Thyroid gland (tissue), 4 donors: ENCODE measurements at regions not wholly inside any gene's neighbourhood (a gene's known extent, or its start where the extent isn't known, plus 50 kb on each side); places are given as distances from the start of the nearest gene placed in this dataset.

ENCODE experiments used
- DNase-seq, 2 donors: peaks; one replicate each; pipeline ENCODE4 v3.0.0-alpha.2; 2019
- H3K27ac ChIP-seq, 3 donors: fragments of 200-600 bp; sonication (generic); 1 replicate in 2 of 3; 2 replicates in 1 of 3; pipeline ENCODE4 v1.5.1; 2016 to 2019; ENCODE audit warnings: mild to moderate bottlenecking in 1 of 3, moderate library complexity in 1 of 3
- H3K27me3 ChIP-seq: fragments of 200-600 bp; sonication (generic); one replicate; pipeline ENCODE4 v1.5.1; 2019
- H3K36me3 ChIP-seq, 2 donors: fragments of 200-600 bp; sonication (generic); one replicate each; pipeline ENCODE4 v1.5.1; 2016 to 2019
- H3K4me1 ChIP-seq, 2 donors: fragments of 200-600 bp; sonication (generic); one replicate each; pipeline ENCODE4 v1.5.1; 2017 to 2019
- H3K4me3 ChIP-seq, 3 donors: fragments of 200-600 bp; sonication (generic); replicated peaks in 1 of 3; 1 replicate in 2 of 3; 2 replicates in 1 of 3; pipeline ENCODE4 v1.5.1; 2016; ENCODE audit warnings: mild to moderate bottlenecking in 1 of 3
- H3K9me3 ChIP-seq: fragments of 200-600 bp; sonication (generic); one replicate; pipeline ENCODE4 v1.5.1; 2017
- CTCF ChIP-seq, 6 experiments: fragments of 200-600 bp in 3 of 6; fragments of 450-650 bp in 3 of 6; sonication (generic) in 3 of 6; IDR thresholded peaks; one replicate each; pipeline ENCODE4 v1.5.1; 2016 to 2019; ENCODE audit warnings: antibody characterized with exemption in 6 of 6, mild to moderate bottlenecking in 2 of 6, inconsistent platforms in 1 of 6, moderate library complexity in 1 of 6
- POLR2A ChIP-seq, 2 donors: fragments of 450-650 bp; IDR thresholded peaks; one replicate each; pipeline ENCODE4 v1.6.1; 2017; ENCODE audit warnings: antibody characterized with exemption in 2 of 2, mild to moderate bottlenecking in 2 of 2, moderate library complexity in 1 of 2
- WGBS, 2 donors: methylation state at CpG; one replicate each; pipeline ENCODE4 v1.1.5; 2017; 5-methylcytosine and 5-hydroxymethylcytosine counted together
- intact Hi-C: fragments of 100-400 bp; cut with DNase I; formaldehyde crosslinking; loops from one replicate; pipeline ENCODE4 v1.15.1; 2023

- Histone ChIP-seq H3K36me3 (no peaks in the 10 kb centered on the region), H3K27me3 (no peaks in the 10 kb centered on the region), H3K4me1 (no peaks in the 10 kb centered on the region), H3K27ac (no peak overlapping the region), H3K4me3 (no peak overlapping the region), H3K9me3 (no peaks in the 10 kb centered on the region)
- TF ChIP-seq POLR2A (IDR thresholded peaks at IDR 0.05): no peak
- TF ChIP-seq CTCF (IDR thresholded peaks at IDR 0.05): no peak
- intact Hi-C loops: no loop called here
- 29 to 33% methylated on average over 2 of the region's 2 CpGs for WGBS, 2 donors
- DNase-seq: no peak
These were observed 100.2 kb upstream of the CCDC112 start for GRCh38 chr5:115396688-115397087.

GRCh38 chr5:115396081-115396480 is 99.6 kb upstream of the CCDC112 start:
- no peak overlapping the region for H3K4me3 ChIP-seq
- intact Hi-C loops: no loop called here
- H3K27ac ChIP-seq: no peak overlapping the region
- H3K9me3 ChIP-seq: no peaks in the 10 kb centered on the region
- H3K4me1 ChIP-seq: no peaks in the 10 kb centered on the region
- H3K36me3 ChIP-seq: no peaks in the 10 kb centered on the region
- no peaks in the 10 kb centered on the region for H3K27me3 ChIP-seq
- WGBS, 2 donors: 71 to 72% methylated on average over 2 of the region's 2 CpGs
- DNase-seq: no peak
- TF ChIP-seq POLR2A (IDR thresholded peaks at IDR 0.05) (no peak), CTCF (IDR thresholded peaks at IDR 0.05) (no peak)

GRCh38 chr5:115394531-115394930 is 98.1 kb upstream of the CCDC112 start:
- Histone ChIP-seq H3K9me3 (no peaks in the 10 kb centered on the region), H3K4me1 (no peaks in the 10 kb centered on the region), H3K27me3 (no peaks in the 10 kb centered on the region), H3K36me3 (no peaks in the 10 kb centered on the region), H3K27ac (no peak overlapping the region), H3K4me3 (no peak overlapping the region)
- DNase-seq: no peak
- intact Hi-C loops: no loop called here
- 91 to 97% methylated on average over 3 of the region's 3 CpGs for whole genome bisulfite sequencing, 2 donors
- no peak for TF ChIP-seq CTCF (IDR thresholded peaks at IDR 0.05)
- no peak for TF ChIP-seq POLR2A (IDR thresholded peaks at IDR 0.05)

- Histone ChIP-seq H3K9me3 (no peaks in the 10 kb centered on the region), H3K27me3 (no peaks in the 10 kb centered on the region), H3K4me1 (no peaks in the 10 kb centered on the region), H3K4me3 (no peak overlapping the region), H3K36me3 (no peaks in the 10 kb centered on the region), H3K27ac (no peak overlapping the region)
- WGBS, 2 donors: 64 to 78% methylated on average over 2 to 4 of the region's 4 CpGs
- intact Hi-C loops: no loop called here
- DNase-seq: no peak
- TF ChIP-seq POLR2A (IDR thresholded peaks at IDR 0.05) (no peak), CTCF (IDR thresholded peaks at IDR 0.05) (no peak)
These were observed 96.8 kb upstream of the CCDC112 start for GRCh38 chr5:115393239-115393638.

- WGBS, 2 donors: 62 to 83% methylated on average over 1 of the region's 1 CpG
- H3K27me3 ChIP-seq: no peaks in the 10 kb centered on the region
- DNase-seq: no peak
- H3K4me1 ChIP-seq: no peaks in the 10 kb centered on the region
- no peaks in the 10 kb centered on the region for H3K9me3 ChIP-seq
- intact Hi-C loops: no loop called here
- no peak overlapping the region for H3K27ac ChIP-seq
- TF ChIP-seq CTCF (IDR thresholded peaks at IDR 0.05) (no peak), POLR2A (IDR thresholded peaks at IDR 0.05) (no peak)
- no peak overlapping the region for H3K4me3 ChIP-seq
- H3K36me3 ChIP-seq: no peaks in the 10 kb centered on the region
These were observed 96.2 kb upstream of the CCDC112 start for GRCh38 chr5:115392611-115393010.
